ENCODE measurements at regions not wholly inside any gene's neighbourhood (a gene's known extent, or its start where the extent isn't known, plus 50 kb on each side); places are given as distances from the start of the nearest gene placed in this dataset.

DNA sequence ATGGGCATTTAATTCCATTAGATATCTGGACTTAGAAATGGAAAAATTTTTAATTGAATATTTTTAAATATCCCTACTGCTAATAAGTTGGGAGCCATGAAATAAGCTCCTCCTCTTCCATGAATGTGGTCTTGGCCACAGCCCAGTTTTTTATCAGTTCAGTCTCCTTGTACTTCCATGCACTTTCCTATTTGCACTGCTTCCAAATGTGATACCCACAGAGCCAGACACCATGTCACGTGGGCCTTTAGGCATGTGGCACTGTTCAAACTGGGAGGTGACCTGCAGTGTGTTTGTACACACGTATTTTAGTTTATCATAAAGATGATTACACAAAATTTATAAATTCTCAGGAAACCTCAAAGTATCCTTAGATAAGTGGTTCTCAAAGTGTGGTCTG is 80.1 kb upstream of the DGKG start (continued):
- TF ChIP-seq ZNF622 (IDR thresholded peaks at IDR 0.05) = no peak
- no peak for TF ChIP-seq WRNIP1 (IDR thresholded peaks at IDR 0.05; ENCODE audit: borderline replicate concordance, low read depth, low read length)
- no peak for TF ChIP-seq STAT3 (IDR thresholded peaks at IDR 0.05; ENCODE audit: low read depth, low read length)
- no peak for TF ChIP-seq MEF2B (IDR thresholded peaks at IDR 0.05; ENCODE audit: partially characterized antibody, poor library complexity, severe bottlenecking)
- TF ChIP-seq, protein P1, sequence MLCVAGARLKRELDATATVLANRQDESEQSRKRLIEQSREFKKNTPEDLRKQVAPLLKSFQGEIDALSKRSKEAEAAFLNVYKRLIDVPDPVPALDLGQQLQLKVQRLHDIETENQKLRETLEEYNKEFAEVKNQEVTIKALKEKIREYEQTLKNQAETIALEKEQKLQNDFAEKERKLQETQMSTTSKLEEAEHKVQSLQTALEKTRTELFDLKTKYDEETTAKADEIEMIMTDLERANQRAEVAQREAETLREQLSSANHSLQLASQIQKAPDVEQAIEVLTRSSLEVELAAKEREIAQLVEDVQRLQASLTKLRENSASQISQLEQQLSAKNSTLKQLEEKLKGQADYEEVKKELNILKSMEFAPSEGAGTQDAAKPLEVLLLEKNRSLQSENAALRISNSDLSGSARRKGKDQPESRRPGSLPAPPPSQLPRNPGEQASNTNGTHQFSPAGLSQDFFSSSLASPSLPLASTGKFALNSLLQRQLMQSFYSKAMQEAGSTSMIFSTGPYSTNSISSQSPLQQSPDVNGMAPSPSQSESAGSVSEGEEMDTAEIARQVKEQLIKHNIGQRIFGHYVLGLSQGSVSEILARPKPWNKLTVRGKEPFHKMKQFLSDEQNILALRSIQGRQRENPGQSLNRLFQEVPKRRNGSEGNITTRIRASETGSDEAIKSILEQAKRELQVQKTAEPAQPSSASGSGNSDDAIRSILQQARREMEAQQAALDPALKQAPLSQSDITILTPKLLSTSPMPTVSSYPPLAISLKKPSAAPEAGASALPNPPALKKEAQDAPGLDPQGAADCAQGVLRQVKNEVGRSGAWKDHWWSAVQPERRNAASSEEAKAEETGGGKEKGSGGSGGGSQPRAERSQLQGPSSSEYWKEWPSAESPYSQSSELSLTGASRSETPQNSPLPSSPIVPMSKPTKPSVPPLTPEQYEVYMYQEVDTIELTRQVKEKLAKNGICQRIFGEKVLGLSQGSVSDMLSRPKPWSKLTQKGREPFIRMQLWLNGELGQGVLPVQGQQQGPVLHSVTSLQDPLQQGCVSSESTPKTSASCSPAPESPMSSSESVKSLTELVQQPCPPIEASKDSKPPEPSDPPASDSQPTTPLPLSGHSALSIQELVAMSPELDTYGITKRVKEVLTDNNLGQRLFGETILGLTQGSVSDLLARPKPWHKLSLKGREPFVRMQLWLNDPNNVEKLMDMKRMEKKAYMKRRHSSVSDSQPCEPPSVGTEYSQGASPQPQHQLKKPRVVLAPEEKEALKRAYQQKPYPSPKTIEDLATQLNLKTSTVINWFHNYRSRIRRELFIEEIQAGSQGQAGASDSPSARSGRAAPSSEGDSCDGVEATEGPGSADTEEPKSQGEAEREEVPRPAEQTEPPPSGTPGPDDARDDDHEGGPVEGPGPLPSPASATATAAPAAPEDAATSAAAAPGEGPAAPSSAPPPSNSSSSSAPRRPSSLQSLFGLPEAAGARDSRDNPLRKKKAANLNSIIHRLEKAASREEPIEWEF (IDR thresholded peaks at IDR 0.05; ENCODE audit: insufficient replicate concordance, low read depth, low read length) = no peak
- no peak for TF ChIP-seq NRF1 (conservative IDR thresholded peaks at IDR 0.05; ENCODE audit: low read depth, low read length)
- TF ChIP-seq SUZ12 (IDR thresholded peaks at IDR 0.05; ENCODE audit: unreplicated experiment) = no peak
- no peak for TF ChIP-seq JUND (IDR thresholded peaks at IDR 0.05; ENCODE audit: low read depth, low read length)
- no peak for TF ChIP-seq BMI1 (IDR thresholded peaks at IDR 0.05; ENCODE audit: borderline replicate concordance)

DNA sequence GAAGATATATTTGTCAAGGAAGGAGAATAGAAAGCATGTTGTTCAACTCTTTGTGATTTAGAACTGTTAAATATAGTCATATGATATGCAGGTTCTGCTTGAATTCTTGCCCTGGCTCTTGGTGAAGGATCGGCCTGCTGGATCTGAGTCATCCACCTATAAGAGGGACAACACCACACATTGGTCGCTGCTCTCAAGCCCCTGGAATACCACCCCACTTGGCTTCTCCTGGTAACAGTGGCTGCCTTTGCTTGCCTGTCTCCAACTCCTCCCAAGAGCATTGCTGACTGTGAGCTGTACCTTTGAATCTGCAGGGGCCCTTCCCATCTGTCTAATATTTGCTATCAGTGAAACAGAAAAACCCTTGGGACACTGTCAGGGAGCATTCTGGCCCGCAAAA is 78.9 kb upstream of the DGKG start:
- 48% methylated on average over 3 of the region's 3 CpGs for WGBS (ENCODE audit: insufficient coverage, insufficient replicate concordance, low lambda C conversion rate, missing lambda C conversion rate)
- in situ Hi-C loops (cut with MboI) (no loop called here), intact Hi-C loops (cut with micrococcal nuclease; ENCODE audit: unreplicated experiment) (no loop called here)
- H3K9ac ChIP-seq (ENCODE audit: control insufficient read depth, insufficient read depth, low read length) = no peak overlapping the region
- ChIA-PET POLR2A (no interaction called here), SMC1A (ENCODE audit: uncharacterized antibody, unreplicated experiment) (interaction anchor here (1.0 kb wide), 2 partner anchors 10 to 94 kb away, joined by 3 read pairs; no protein-coding TSS in a partner anchor), CTCF (no interaction called here), RAD21 (ENCODE audit: unreplicated experiment) (no interaction called here)
- no peak overlapping the region for H3K4me3 ChIP-seq
- no peaks in the 10 kb centered on the region for H3K79me2 ChIP-seq (ENCODE audit: control insufficient read depth, insufficient read depth, low read length)
- no peaks in the 10 kb centered on the region for H3K36me3 ChIP-seq (ENCODE audit: control insufficient read depth in 2 of 2, insufficient read depth in 2 of 2, low read length in 1 of 2)
- no peak for ATAC-seq
- H3K9me3 ChIP-seq (replicated peaks; ENCODE audit: control insufficient read depth, insufficient read depth, low read length) = no peaks in the 10 kb centered on the region
- H3K4me1 ChIP-seq (ENCODE audit: control insufficient read depth, insufficient read depth, low read length) = no peaks in the 10 kb centered on the region
- H4K20me1 ChIP-seq (ENCODE audit: control insufficient read depth, insufficient read depth) = no peaks in the 10 kb centered on the region
- FAIRE-seq = no peak
- H3K27ac ChIP-seq (ENCODE audit: control insufficient read depth, insufficient read depth) = no peak overlapping the region
- H3K27me3 ChIP-seq (replicated peaks in 1 of 2; ENCODE audit: control insufficient read depth in 2 of 2, insufficient read depth in 2 of 2, low read length in 1 of 2) = no peaks in the 10 kb centered on the region; a peak in 1 of 4 replicates
- no peak for DNase-seq (ENCODE audit: low read depth, low spot score)
- no peak overlapping the region for H3K4me2 ChIP-seq (ENCODE audit: control insufficient read depth, insufficient read depth)
- H2AFZ ChIP-seq (ENCODE audit: control insufficient read depth, low read depth, low read length) = no peak overlapping the region
- BruUV-seq (replicated peaks) = no TSS peak
- TF ChIP-seq MYB (IDR thresholded peaks at IDR 0.05; ENCODE audit: borderline replicate concordance, low read depth, low read length) (no peak), KLF5 (IDR thresholded peaks at IDR 0.05; ENCODE audit: partially characterized antibody) (no peak), POLR2AphosphoS5 (IDR thresholded peaks at IDR 0.05; ENCODE audit: low read length) (no peak), SIX5 (IDR thresholded peaks at IDR 0.05; ENCODE audit: low read depth, low read length, severe bottlenecking) (no peak)
- TF ChIP-seq, protein P2, sequence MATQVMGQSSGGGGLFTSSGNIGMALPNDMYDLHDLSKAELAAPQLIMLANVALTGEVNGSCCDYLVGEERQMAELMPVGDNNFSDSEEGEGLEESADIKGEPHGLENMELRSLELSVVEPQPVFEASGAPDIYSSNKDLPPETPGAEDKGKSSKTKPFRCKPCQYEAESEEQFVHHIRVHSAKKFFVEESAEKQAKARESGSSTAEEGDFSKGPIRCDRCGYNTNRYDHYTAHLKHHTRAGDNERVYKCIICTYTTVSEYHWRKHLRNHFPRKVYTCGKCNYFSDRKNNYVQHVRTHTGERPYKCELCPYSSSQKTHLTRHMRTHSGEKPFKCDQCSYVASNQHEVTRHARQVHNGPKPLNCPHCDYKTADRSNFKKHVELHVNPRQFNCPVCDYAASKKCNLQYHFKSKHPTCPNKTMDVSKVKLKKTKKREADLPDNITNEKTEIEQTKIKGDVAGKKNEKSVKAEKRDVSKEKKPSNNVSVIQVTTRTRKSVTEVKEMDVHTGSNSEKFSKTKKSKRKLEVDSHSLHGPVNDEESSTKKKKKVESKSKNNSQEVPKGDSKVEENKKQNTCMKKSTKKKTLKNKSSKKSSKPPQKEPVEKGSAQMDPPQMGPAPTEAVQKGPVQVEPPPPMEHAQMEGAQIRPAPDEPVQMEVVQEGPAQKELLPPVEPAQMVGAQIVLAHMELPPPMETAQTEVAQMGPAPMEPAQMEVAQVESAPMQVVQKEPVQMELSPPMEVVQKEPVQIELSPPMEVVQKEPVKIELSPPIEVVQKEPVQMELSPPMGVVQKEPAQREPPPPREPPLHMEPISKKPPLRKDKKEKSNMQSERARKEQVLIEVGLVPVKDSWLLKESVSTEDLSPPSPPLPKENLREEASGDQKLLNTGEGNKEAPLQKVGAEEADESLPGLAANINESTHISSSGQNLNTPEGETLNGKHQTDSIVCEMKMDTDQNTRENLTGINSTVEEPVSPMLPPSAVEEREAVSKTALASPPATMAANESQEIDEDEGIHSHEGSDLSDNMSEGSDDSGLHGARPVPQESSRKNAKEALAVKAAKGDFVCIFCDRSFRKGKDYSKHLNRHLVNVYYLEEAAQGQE (IDR thresholded peaks at IDR 0.05; ENCODE audit: low read depth, low read length) = no peak
- TF ChIP-seq, protein P3, sequence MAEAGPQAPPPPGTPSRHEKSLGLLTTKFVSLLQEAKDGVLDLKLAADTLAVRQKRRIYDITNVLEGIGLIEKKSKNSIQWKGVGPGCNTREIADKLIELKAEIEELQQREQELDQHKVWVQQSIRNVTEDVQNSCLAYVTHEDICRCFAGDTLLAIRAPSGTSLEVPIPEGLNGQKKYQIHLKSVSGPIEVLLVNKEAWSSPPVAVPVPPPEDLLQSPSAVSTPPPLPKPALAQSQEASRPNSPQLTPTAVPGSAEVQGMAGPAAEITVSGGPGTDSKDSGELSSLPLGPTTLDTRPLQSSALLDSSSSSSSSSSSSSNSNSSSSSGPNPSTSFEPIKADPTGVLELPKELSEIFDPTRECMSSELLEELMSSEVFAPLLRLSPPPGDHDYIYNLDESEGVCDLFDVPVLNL (IDR thresholded peaks at IDR 0.05; ENCODE audit: low read depth, low read length) = no peak
